Keratinocyte (primary cell): ENCODE measurements at regions not wholly inside any gene's neighbourhood (a gene's known extent, or its start where the extent isn't known, plus 50 kb on each side); places are given as distances from the start of the nearest gene placed in this dataset.

Experiments
- CTCF ChIP-seq, 3 experiments: IDR thresholded peaks in 1 of 3; conservative IDR thresholded peaks in 1 of 3; optimal IDR thresholded peaks in 1 of 3; 2 replicates in 2 of 3; 3 replicates in 1 of 3; pipeline versions ENCODE3 to v1.5.1; 2011; ENCODE audit warnings: low read length in 3 of 3, mild to moderate bottlenecking in 3 of 3, moderate library complexity in 2 of 3, control low read depth in 1 of 3, inconsistent platforms in 1 of 3; ENCODE audit not compliant: insufficient read depth in 2 of 3; ENCODE audit errors: extremely low read depth in 1 of 3
- EZH2 ChIP-seq: IDR thresholded peaks from one replicate; pipeline ENCODE4 v1.6.1; 2012; ENCODE audit warnings: inconsistent platforms, mild to moderate bottlenecking, low read length, moderate library complexity

DNA sequence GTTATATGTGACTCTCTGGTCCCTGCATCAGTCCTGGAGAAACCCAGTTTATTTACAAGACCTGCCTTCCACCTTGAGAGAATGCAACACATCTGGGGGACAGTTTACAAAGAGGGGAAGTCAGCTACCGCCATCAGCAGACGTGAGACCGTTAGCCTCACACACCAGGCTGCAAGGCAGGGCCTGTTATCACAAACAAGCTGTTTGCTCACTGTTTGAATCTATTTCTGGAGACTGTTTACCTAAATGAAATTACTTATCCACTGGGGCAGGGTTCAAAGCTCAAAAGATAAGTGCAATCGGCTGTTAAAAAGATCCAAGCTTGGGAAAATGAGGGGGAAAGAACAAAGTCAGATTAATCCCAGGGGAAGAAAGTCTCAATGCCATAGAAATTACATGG, 134.4 kb downstream of the ZNF281 start:
- TF ChIP-seq CTCF (optimal IDR thresholded peaks at IDR 0.05 in 1 of 3, IDR thresholded peaks at IDR 0.05 in 1 of 3, conservative IDR thresholded peaks at IDR 0.05 in 1 of 3; ENCODE audit: extremely low read depth in 1 of 3, insufficient read depth in 2 of 3, low read length in 3 of 3) (no peak), EZH2 (no peak)
